GM19395 (cell line): ENCODE measurements at regions not wholly inside any gene's neighbourhood (a gene's known extent, or its start where the extent isn't known, plus 50 kb on each side); places are given as distances from the start of the nearest gene placed in this dataset.
A peak's percentile ranks its signal among the peaks of the same experiment; 100 is the strongest.
"Not testable (repeated sequence)": the region's sequence is repeated elsewhere in the genome, so short reads cannot be mapped to it uniquely, and the experiment has no call there.

Experiments
- ATAC-seq: cut with Tn5 transposase; IDR thresholded peaks from one replicate; pipeline ENCODE4 v1.9.1; 2021; ENCODE audit warnings: mild to moderate bottlenecking, moderate library complexity; ENCODE audit not compliant: unreplicated experiment

GRCh38 chr11:107276077-107276476 is 181.5 kb downstream of the CWF19L2 start:
- ATAC-seq: no peak

DNA sequence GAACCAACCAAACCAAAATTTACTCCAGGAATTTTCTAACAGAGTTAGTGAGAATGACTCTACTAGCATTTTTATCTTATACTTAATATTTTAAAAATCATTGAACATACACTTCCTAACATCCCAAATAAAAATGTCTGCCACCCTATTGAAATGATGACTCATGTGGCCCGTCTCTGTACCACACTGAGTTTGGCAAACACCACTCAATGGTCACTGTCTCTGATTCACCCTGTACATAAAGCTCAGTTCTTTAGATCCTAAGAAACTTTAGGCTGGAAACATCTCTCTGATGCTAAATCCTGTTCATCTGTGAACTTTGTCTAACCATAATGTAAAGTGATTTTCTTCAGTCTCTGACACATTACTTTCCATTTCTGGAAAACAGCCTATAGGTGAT is 182.0 kb downstream of the CWF19L2 start:
- no peak for ATAC-seq

GRCh38 chr11:107274138-107274537 is 183.5 kb downstream of the CWF19L2 start:
- ATAC-seq: no peak

DNA sequence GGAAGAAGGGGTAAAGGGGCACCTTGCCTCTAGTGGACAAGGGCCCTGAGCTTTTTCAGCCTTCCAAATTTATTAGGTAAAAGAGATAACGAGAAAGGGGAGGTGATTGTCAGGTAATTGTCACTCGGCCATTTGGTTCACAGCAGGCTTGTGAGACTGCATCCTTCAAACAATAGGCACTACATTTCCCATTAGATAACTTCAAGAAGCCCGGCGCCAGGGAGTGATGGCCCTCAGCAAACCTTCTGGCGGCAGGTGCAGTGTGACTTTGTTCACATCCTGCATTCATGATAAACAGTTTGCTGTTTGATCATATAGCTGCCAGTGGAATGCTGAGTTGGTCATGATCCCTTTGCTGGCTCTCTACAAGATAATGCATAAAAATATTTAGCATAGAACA is 185.1 kb downstream of the CWF19L2 start:
- no peak for ATAC-seq

GRCh38 chr11:107271425-107271824 is 186.2 kb downstream of the CWF19L2 start:
- ATAC-seq: no peak

DNA sequence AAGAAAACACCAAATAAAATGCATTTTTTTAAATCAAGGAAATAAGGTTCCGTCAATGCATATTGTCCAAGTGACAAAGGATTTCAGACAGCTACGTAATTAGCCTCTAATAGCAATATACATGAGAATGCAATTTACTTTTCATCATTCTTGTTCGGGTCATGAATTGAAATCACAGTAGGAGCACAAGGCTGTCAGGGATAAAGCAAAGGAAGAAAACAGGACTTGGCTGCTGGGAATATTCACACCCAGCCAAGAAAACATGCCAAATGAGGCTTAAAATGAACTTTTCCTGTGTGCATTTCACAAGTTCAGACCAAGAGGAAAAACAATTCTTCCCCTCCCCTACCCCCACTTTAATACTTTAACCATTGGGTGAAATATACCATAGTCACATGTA is 188.6 kb downstream of the CWF19L2 start:
- no peak for ATAC-seq

DNA sequence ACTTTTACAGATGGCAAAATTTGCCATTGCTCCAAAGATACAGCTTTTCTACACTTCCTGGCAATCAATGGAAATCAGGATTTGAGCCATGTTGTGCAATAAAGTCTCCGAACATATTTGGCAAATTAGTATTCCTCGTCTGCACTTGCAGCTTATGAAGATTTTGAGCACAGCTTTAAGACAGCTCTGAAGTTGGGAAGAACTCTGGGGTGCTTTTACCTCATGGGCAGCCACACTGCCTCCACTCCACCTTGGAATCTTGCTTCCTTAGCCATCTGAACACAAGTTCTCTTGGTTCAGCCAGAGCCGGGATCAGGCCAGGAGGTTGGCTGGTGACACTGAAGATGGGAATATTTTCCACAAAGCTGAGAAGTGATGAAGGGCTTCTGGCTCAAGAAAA is 191.2 kb downstream of the CWF19L2 start:
- ATAC-seq: no peak

- ATAC-seq: no peak
These were observed 192.0 kb downstream of the CWF19L2 start for GRCh38 chr11:107265591-107266121.

GRCh38 chr11:107263844-107264563 is 193.6 kb downstream of the CWF19L2 start:
- peak; percentile 65 for ATAC-seq

DNA sequence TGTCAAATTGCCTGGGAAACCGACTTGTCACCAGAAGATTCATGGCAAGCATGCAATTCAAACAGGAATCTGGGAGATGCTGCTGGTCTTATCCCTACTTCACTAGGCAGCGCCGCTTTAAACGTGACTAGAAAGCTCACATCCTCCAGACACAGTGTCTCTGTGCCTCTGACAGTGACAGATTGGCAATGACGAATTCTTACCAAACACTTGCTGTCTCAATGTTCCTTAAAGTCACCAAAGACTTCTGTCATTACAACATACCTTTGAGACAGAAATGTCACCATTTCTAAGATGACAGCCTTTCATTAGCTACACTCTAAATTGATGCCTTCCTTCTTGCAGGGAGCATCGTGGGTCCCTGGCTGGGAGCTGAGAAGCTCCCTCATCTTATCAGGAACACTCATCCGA is 197.8 kb downstream of the CWF19L2 start:
- no peak for ATAC-seq

- ATAC-seq: no peak
These were observed 199.9 kb downstream of the CWF19L2 start for GRCh38 chr11:107257710-107258109.

- ATAC-seq: not testable (repeated sequence)
These were observed 204.0 kb downstream of the CWF19L2 start for GRCh38 chr11:107253661-107254060.

- peak; percentile 93 for ATAC-seq
These were observed 205.0 kb downstream of the CWF19L2 start for GRCh38 chr11:107252429-107253161.

DNA sequence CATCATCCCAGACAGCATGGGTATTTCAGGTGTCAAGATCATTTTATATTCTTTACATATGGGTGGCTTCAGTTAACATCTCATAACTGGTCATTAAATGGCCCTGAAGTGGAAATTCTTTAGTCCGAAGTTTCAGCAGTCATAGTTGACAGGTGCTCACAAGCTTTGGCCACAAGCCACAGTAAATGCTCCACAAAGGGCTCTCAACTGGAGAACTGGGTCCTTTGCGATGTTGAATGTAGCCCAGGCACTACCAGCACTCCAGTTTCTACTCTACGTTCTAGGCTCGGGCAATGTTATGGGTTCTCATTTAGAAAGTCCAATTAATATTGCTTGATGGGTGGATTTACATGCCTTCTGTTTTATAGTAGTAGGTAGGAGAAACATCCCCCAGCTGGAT is 206.3 kb downstream of the CWF19L2 start:
- ATAC-seq: no peak

GRCh38 chr11:107250017-107250416 is 207.6 kb downstream of the CWF19L2 start:
- ATAC-seq: no peak

DNA sequence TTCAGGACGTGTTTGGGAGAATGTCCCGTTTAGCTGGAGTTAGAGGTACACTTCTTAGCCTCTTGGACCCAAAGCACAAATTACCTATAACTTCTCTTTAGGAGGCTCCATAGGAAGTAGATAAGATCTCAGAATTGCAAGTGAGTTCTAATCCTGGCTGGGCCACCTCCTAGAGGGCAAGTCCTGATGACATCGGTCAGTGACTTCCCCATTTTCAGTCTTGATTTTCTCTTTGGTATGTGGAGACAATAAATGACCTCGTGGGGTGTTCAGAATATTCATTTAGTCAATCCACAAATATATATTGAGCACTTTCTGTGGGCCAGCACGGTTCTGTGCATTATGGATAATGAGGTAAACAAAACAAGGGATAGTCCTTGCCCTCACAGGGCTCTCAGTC is 208.6 kb downstream of the CWF19L2 start:
- no peak for ATAC-seq

GRCh38 chr11:107247167-107247861 is 210.3 kb downstream of the CWF19L2 start:
- ATAC-seq: no peak

- ATAC-seq: no peak
These were observed 213.7 kb downstream of the CWF19L2 start for GRCh38 chr11:107243929-107244328.

GRCh38 chr11:107232451-107232850 is 214.2 kb upstream of the GUCY1A2 start:
- no peak for ATAC-seq

DNA sequence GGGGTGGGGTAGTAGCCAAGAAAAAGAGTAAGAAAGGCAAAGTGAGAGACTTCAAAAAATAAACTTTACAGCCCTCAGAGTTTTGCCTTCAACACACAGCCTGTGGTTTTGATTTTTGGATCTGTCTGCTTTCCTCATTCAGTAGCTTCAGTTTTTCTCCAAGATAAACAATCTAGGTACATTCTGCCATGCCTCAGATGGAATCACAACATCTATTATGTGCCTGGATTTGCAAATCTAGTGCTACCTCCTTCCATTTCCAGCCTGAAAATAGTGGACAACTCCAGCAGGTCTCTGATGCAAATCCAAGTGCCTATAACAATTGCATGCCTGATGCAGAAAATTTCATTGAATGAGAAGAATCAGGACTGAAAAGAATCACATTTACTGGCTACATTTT is 206.6 kb upstream of the GUCY1A2 start:
- ATAC-seq: no peak

DNA sequence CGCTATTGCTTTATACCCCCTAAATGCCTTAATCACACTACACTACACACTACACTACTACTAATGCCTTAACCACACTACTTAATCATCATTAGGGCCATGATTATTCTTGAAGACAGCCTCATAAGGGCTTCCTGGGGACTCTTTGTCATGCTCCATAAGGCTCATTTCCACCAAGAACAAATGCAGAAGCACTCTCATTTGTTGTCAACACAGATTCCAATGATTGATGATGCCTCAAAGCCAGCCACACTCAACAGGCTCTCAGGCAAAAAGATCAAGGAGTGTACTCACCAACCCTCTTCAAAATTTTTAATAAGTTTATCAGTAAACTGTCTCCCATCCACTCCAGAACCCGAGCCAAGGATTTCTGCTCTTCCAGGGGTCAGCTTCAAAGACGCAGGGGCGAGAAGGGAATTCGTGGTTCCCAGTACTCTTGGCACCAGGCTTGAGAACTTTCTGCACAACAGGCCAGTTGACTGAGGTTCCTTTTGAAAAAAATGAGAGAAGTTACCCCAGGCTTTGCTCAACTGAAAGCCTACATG is 204.7 kb upstream of the GUCY1A2 start:
- no peak for ATAC-seq
